ENCODE measurements at regions not wholly inside any gene's neighbourhood (a gene's known extent, or its start where the extent isn't known, plus 50 kb on each side); places are given as distances from the start of the nearest gene placed in this dataset.
"Not testable (repeated sequence)": the region's sequence is repeated elsewhere in the genome, so short reads cannot be mapped to it uniquely, and the experiment has no call there.

DNA sequence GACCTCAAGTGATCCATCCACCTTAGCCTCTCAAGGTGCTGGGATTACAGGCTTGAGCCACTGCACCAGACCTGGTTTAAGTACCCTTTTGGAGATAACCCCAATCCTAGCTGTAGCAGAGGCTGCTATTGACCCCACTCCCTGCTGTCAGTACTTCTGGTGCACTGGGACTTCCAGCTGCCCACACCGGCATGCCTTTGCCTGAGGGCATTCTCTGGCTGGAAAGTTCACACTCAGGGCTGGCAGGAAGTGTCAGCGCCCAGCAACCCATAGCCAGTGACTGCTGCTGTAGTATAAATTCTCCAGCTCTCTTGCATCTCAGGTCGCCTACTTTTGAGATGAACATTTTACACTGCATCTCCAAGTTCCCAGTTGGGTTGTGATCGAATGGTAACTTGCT lies 75.3 kb downstream of the UTRN start:
- DNase-seq = no peak

DNA sequence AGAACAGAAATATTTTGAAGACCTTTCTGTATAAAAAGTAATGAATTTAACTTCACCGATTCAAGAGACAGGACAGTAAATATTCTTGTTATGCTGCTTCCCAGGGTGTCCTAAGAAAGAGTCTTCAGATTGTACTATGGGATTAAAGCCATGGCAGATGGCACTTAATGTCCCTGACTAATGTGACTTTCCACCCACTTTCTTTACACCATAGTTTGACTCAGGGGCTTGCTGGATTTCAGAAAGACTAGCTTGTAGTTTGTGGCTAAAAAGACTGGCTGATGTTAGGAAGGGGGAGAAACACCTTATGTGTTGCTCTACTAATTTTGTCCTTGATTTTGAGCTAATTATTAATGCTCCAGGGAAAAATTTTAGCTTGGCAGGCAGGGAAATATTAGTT lies 75.9 kb downstream of the UTRN start:
- no peak for DNase-seq

DNA sequence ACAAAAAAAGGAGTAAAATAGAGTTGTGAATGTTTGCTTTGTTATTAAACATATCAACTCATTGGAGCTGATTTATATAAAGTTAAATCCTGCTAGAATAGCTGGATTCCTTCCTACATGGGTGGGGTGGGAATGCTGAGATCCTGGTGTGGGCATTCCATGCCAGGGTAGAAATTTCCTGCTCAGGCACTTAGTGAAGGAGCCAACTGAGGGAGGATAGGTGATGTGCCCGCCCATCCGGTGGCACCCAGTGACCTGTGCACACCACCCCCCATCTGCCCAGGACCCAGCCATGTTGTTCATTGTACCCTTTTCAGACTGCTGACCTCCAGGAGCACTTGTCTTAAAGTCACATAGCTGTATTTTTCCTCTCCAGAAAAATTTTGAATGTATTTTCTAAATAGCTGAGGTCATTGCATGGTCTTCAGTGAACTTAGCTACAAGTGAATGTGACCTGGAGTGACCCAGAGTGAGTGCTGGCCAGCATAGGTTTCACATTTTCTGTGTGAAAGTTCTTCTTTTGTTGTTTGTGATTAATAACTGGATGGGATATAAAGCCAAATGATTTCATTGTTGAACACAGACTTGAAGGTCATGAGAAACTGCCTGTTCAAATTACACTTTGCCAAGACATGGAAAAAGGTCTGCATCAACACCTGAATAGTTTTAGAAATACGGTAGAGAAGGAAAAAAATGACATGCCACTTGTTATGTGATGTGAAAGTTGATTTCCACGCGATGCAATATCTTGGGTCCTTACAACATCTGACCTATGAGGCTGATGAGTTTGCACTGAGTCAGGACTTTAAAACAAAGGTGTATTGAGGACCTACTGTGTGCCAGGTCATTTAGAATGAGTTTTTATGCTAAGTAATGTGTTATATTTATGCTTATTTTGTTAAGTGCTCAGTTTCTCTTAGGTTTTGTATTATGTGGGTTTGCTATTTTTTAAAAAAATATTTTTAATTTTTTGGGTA lies 77.2 kb downstream of the UTRN start:
- no peak for DNase-seq

DNA sequence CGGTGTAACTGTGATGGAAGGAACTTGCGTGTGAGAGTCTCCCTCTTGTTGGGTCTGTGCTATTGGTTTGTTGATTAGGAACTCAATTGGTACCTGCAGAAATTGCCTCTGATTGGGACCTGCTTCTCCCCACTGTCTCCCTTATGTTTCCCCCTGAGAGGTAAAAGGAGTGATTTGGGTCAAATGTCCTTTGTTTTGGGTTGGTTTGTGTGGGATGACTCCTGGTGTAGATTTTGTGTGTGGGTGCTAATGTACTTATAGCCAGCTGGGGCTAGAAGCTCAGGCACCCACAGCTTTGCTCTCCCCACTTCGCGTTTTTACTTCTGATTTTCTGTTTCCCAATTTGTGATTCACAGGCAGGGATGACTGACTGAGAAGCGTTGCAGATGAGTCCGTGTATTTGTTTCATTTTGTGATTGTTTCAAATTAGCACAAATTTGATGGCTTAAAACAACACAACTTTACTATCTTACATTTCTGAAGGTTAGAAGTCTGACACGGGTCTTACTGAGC lies 79.1 kb downstream of the UTRN start:
- DNase-seq = no peak

DNA sequence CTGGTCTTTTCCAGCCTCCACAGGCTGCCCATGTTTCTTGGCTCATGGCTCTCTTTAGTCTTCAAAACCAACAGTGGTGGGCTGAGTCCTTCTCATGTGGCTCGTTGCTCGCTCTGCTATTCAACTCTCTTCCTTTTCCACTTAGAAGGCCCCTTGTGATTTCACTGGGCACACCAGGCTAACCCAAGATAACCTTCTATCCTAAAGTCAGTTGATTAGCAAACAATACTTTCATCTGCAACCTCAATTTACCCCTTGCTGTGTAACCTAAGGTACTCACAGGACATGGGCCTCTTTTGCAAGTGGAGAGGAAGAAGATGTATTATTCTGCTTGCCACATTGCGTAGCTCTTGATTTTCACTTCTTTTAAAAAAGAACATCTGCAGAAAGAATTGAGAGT lies 79.6 kb downstream of the UTRN start:
- no peak for DNase-seq

GRCh38 chr6:144365271-144365670 lies 80.1 kb downstream of the UTRN start:
- DNase-seq = no peak

DNA sequence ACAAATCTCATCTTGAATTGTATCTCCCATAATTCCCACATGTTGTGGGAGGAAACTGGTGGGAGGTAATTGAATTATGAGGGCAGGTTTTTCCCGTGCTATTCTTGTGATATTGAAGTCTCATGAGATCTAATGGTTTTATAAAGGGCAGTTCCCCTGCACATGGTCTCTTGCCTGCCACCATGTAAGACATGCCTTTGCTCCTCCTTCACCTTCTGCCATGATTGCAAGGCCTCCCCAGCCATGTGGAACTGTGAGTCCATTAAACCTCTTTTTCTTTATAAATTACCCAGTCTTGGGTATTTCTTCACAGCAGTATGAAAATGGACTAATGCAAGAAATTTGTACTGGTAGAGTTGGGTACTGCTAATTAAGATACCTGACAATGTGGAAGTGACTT lies 84.6 kb downstream of the UTRN start:
- not testable (repeated sequence) for DNase-seq

DNA sequence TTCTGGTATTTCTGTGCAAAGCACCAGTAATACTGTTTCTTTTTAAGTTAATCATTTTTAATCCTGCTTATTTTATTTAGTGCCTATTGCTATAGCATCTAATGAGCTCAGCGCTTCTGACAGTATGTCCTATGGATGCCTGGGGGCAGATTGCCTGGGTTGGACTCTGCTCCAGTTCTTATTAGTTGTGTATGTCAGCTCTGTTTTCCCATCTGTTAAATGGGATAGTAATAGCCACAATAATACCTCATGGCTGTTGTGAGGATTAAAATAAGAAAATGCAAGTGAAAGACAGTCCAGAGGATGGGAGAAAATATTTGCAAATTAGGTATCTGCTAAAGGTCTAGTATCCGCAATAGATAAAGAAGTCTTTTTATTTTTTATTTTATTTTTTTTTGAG lies 87.0 kb downstream of the UTRN start:
- no peak for DNase-seq

GRCh38 chr6:144372611-144373594 lies 87.8 kb downstream of the UTRN start:
- DNase-seq = no peak

DNA sequence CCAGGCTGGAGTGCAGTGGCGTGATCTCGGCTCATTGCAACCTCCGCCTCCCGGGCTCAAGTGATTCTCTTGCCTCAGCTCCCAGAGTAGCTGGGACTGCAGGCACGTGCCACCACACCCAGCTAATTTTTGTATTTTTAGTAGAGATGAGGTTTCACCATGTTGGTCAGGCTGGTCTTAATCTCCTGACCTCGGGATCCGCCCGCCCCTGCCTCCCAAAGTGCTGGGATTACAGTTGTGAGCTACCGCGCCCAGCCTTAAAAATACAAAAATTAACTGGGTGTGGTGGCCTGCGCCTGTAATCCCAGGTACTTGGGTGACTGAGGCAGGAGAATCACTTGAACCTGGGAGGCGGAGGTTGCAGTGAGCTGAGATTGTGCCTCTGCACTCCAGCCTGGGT lies 89.4 kb downstream of the UTRN start:
- DNase-seq = not testable (repeated sequence)

- DNase-seq = no peak
These were observed 92.6 kb downstream of the UTRN start for GRCh38 chr6:144377586-144378210.

DNA sequence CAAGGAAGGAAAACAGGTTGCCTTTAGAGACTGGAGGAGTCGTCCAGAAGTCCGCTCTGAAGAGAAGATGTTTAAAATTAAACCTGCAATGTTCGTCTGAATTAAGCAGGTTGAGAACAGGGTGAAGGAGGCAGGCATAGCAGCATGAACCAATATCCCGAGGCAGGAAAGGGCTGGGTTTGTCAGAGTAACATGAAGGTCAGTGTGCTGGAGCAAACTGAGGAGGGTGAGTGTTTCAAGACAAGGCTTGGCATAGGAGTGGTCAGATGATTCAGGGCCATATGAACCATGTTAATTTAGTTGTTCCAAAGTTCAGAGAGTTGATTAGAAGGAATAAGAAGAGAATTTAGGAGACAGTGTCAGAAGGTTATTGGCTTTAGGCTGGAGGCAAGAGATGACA lies 93.3 kb downstream of the UTRN start:
- no peak for DNase-seq

DNA sequence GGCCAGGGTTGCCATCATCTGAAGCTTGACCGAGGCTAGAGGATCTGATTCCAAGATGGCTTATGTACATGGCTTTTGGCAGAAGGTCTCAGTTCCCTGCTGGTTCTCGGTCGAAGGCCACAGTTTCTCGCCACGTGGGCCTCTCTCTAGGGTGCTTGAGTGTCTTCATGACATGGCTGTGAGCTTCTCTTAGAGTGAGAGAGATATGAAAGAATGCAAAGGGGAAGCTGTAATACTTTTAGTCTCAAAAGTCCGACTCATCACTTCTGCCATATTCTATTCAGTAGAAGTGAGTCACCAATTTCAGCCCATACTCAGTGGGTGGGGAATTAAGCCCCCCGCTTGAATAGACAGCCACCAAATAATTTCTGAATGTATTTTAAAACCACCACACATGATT lies 94.2 kb downstream of the UTRN start:
- DNase-seq = no peak

DNA sequence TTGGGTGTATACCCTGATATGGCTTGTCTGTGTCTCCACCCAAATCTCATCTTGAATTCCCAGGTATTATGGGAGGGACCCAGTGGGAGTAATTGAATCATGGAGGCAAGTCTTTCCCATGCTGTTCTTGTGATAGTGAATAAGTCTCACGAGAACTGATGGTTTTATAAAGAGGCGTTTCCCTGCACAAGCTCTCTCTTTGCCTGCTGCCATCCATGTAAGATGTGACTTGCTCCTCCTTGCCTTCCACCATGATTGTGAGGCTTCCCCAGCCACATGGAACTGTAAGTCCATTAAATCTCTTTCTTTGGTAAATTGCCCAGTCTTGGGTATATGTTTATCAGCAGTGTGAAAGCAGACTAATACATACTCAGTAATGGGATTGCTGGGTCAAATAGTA lies 96.4 kb downstream of the UTRN start:
- not testable (repeated sequence) for DNase-seq

GRCh38 chr6:144383336-144383735 lies 98.2 kb downstream of the UTRN start:
- no peak for DNase-seq

GRCh38 chr6:144384427-144384826 lies 99.3 kb downstream of the UTRN start:
- DNase-seq = no peak

DNA sequence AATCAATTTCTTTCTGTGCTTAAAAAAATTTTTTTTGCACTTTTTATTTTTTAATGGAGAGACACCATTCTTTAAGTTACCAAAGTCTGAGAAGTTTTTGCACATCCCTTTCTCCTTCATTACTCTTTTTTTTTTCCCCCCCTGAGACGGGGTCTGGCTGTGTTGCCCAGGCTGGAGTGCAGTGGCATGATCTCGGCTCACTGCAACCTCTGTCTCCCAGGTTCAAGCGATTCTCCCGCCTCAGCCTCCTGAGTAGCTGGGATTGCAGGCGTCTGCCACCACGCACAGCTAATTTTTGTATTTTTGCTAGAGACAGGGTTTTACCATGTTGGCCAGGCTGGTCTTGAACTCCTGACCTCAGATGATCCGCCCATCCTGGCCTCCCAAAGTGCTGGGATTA lies 104.3 kb downstream of the UTRN start:
- not testable (repeated sequence) for DNase-seq

- DNase-seq = no peak
These were observed 105.1 kb downstream of the UTRN start for GRCh38 chr6:144390202-144390601.

GRCh38 chr6:144390886-144391285 lies 105.8 kb downstream of the UTRN start:
- DNase-seq = no peak

DNA sequence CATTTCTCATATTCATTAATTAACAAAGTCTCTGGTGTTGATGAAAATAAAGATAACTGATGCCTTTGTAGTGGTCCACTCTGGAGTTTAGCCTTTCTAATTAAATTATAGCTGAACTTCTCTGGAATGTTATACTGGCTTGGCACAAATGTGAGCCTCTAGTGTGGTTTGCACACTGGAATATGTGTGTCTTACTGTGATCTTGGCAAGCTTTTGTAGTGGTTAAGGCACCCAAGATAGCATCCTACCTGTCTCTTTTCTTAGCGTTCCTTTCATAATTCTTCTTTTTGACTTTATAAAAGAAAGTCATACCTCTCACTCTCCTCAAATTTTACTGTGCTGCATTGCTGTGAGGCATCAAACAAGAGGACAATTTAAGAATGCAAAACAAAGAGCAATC lies 107.4 kb downstream of the UTRN start:
- DNase-seq = no peak

GRCh38 chr6:144394210-144394609 lies 109.1 kb downstream of the UTRN start:
- DNase-seq = no peak

DNA sequence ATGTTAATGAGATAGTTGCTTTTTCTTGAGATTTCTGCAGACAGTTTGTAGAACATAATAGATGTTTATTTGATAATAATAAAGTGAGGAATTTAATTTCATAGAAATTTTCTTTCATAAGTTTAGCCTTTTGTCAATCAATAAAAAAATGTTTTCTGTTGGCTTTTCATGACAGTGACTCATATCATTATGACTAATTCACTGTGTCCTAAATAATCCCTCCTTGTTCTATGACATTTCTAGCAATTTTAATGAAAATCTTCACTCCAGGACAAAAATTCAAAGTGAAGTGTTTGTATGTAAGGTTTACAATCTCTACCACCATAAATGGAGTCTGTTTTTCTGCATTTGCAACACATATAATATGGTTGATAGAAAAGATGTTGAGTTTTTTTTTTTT lies 109.9 kb downstream of the UTRN start:
- peak; percentile 1 for DNase-seq

DNA sequence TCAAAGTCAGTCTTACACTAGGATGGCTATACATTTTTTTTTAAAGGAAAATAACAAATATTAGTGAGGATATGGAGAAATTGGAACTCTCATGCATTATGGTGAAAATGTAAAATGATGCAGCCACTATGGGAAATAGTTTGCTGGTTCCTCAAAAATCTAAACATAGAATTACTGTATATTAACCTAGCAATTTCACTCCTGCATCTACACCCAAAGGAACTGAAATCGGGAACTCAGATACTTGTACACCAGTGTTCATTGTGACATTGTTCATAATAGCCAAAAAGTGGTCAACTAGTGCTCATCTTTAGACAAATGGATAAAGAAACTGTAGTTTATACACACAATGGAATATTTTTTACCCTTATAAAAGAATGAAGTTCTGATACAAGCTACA lies 110.7 kb downstream of the UTRN start:
- DNase-seq = no peak

Measured in DMS53 (cell line).